Upper lobe of right lung (tissue), 1 donor: ENCODE measurements at regions not wholly inside any gene's neighbourhood (a gene's known extent, or its start where the extent isn't known, plus 50 kb on each side); places are given as distances from the start of the nearest gene placed in this dataset.

Source experiments
- ATAC-seq: fragments of 200-7000 bp; cut with Tn5 transposase; one replicate; pipeline ENCODE4 v1.9.1; 2020; ENCODE audit warnings: mild to moderate bottlenecking, moderate library complexity
- DNase-seq: peaks from one replicate; pipeline ENCODE4 v3.0.0-alpha.2; 2020
- H3K27ac ChIP-seq: fragments of 200-600 bp; one replicate; pipeline ENCODE4 v1.8.0; 2022
- H3K27me3 ChIP-seq: fragments of 200-600 bp; one replicate; pipeline ENCODE4 v1.8.0; 2022; ENCODE audit warnings: mild to moderate bottlenecking
- H3K36me3 ChIP-seq: fragments of 200-600 bp; one replicate; pipeline ENCODE4 v1.8.0; 2022
- H3K4me1 ChIP-seq: fragments of 200-600 bp; one replicate; pipeline ENCODE4 v1.8.0; 2022
- H3K4me3 ChIP-seq: fragments of 200-600 bp; one replicate; pipeline ENCODE4 v1.8.0; 2022; ENCODE audit warnings: mild to moderate bottlenecking
- H3K9me3 ChIP-seq: fragments of 200-600 bp; one replicate; pipeline ENCODE4 v1.8.0; 2022
- CTCF ChIP-seq: fragments of 200-600 bp; IDR thresholded peaks from one replicate; pipeline ENCODE4 v1.8.0; 2022; ENCODE audit warnings: antibody characterized with exemption
- intact Hi-C: fragments of 100-400 bp; cut with DNase I; formaldehyde crosslinking; loops from one replicate; pipeline ENCODE4 v1.11.0; 2022
- donor health status: DM: no; HTN: yes; CAD: no; lungs with severe emphysema.

- TF ChIP-seq CTCF = no peak
- no peak overlapping the region for H3K4me3 ChIP-seq
- H3K27ac ChIP-seq = no peak overlapping the region
- no peaks in the 10 kb centered on the region for H3K36me3 ChIP-seq
- intact Hi-C loops = no loop called here
- no peaks in the 10 kb centered on the region for H3K27me3 ChIP-seq
- H3K9me3 ChIP-seq = no peaks in the 10 kb centered on the region
- no peak for ATAC-seq
- no peak for DNase-seq
- no peaks in the 10 kb centered on the region for H3K4me1 ChIP-seq
Observed at GRCh38 chr2:59851836-59852475, 701.5 kb downstream of the BCL11A start.

- intact Hi-C loops = no loop called here
- Histone ChIP-seq H3K4me3 (no peak overlapping the region), H3K36me3 (no peaks in the 10 kb centered on the region), H3K9me3 (no peaks in the 10 kb centered on the region), H3K27ac (no peak overlapping the region), H3K27me3 (no peaks in the 10 kb centered on the region), H3K4me1 (no peaks in the 10 kb centered on the region)
- DNase-seq = no peak
- no peak for ATAC-seq
- TF ChIP-seq CTCF = no peak
Observed at GRCh38 chr2:59850554-59850953, 702.9 kb downstream of the BCL11A start.

GRCh38 chr2:59833941-59834340 is 719.5 kb downstream of the BCL11A start:
- ATAC-seq = no peak
- no peak for TF ChIP-seq CTCF
- Histone ChIP-seq H3K27me3 (no peaks in the 10 kb centered on the region), H3K36me3 (no peaks in the 10 kb centered on the region), H3K27ac (no peak overlapping the region), H3K4me3 (no peak overlapping the region), H3K9me3 (no peaks in the 10 kb centered on the region), H3K4me1 (no peaks in the 10 kb centered on the region)
- DNase-seq = no peak
- intact Hi-C loops = no loop called here

- no peak for TF ChIP-seq CTCF
- H3K4me1 ChIP-seq = no peaks in the 10 kb centered on the region
- DNase-seq (no peak), ATAC-seq (peak; percentile 56)
- intact Hi-C loops = no loop called here
- no peaks in the 10 kb centered on the region for H3K9me3 ChIP-seq
- H3K27ac ChIP-seq = no peak overlapping the region
- no peaks in the 10 kb centered on the region for H3K36me3 ChIP-seq
- H3K27me3 ChIP-seq = no peaks in the 10 kb centered on the region
- no peak overlapping the region for H3K4me3 ChIP-seq
Observed at GRCh38 chr2:59830601-59831000, 722.9 kb downstream of the BCL11A start.

- Histone ChIP-seq H3K27me3 (no peaks in the 10 kb centered on the region), H3K4me3 (no peak overlapping the region), H3K27ac (no peak overlapping the region), H3K36me3 (no peaks in the 10 kb centered on the region), H3K9me3 (no peaks in the 10 kb centered on the region), H3K4me1 (no peaks in the 10 kb centered on the region)
- no peak for DNase-seq
- no peak for ATAC-seq
- intact Hi-C loops = no loop called here
- TF ChIP-seq CTCF = no peak
Observed at GRCh38 chr2:59827677-59828076, 725.8 kb downstream of the BCL11A start.

- Histone ChIP-seq H3K27ac (no peak overlapping the region), H3K4me1 (no peaks in the 10 kb centered on the region), H3K9me3 (no peaks in the 10 kb centered on the region), H3K4me3 (no peak overlapping the region), H3K27me3 (no peaks in the 10 kb centered on the region), H3K36me3 (no peaks in the 10 kb centered on the region)
- DNase-seq (no peak), ATAC-seq (no peak)
- TF ChIP-seq CTCF = no peak
- intact Hi-C loops = no loop called here
Observed at GRCh38 chr2:59826177-59826576, 727.3 kb downstream of the BCL11A start.
